ENCODE measurements at regions not wholly inside any gene's neighbourhood (a gene's known extent, or its start where the extent isn't known, plus 50 kb on each side); places are given as distances from the start of the nearest gene placed in this dataset.

- Histone ChIP-seq H3K27ac (ENCODE audit: low read depth in 1 of 2, low read length in 2 of 2) (no peak overlapping the region), H3K4me3 (ENCODE audit: low read length) (no peak overlapping the region), H3K27me3 (ENCODE audit: control insufficient read depth in 1 of 2, insufficient read depth in 2 of 2, low read length in 2 of 2) (no peaks in the 10 kb centered on the region), H3K9me3 (ENCODE audit: control insufficient read depth in 1 of 2, insufficient read depth in 1 of 2, low read length in 2 of 2) (peaks cover 0 to 3% of the 10 kb centered on the region in 2 experiments), H3K4me1 (ENCODE audit: insufficient read depth, low read length) (no peaks in the 10 kb centered on the region), H3K36me3 (ENCODE audit: insufficient read depth, low read length) (no peaks in the 10 kb centered on the region)
- intact Hi-C loops (cut with DNase I, micrococcal nuclease): no loop called here
- Mint-ChIP-seq H3K4me3 (no peak overlapping the region), H3K36me3 (ENCODE audit: low read depth) (no peaks in the 10 kb centered on the region), H3K9me3 (no peaks in the 10 kb centered on the region), H3K4me1 (ENCODE audit: low read depth) (no peaks in the 10 kb centered on the region), H3K27me3 (no peaks in the 10 kb centered on the region), H3K27ac (no peak overlapping the region)
- ATAC-seq (ENCODE audit: poor library complexity): no peak
- POLR2A ChIA-PET: no interaction called here
- no peak for DNase-seq
- no peak for TF ChIP-seq CTCF (IDR thresholded peaks at IDR 0.05)
- CTCF ChIA-PET: no interaction called here
Observed at GRCh38 chr4:133524369-133524768, 375.3 kb downstream of the PCDH10 start.

- Mint-ChIP-seq H3K4me3 (no peak overlapping the region), H3K36me3 (ENCODE audit: low read depth) (no peaks in the 10 kb centered on the region), H3K9me3 (peaks cover 8% of the 10 kb centered on the region), H3K4me1 (ENCODE audit: low read depth) (no peaks in the 10 kb centered on the region), H3K27me3 (no peaks in the 10 kb centered on the region), H3K27ac (no peak overlapping the region)
- Histone ChIP-seq H3K9me3 (ENCODE audit: control insufficient read depth in 1 of 2, insufficient read depth in 1 of 2, low read length in 2 of 2) (peaks cover 0 to 10% of the 10 kb centered on the region in 2 experiments), H3K27me3 (ENCODE audit: control insufficient read depth in 1 of 2, insufficient read depth in 2 of 2, low read length in 2 of 2) (no peaks in the 10 kb centered on the region), H3K27ac (ENCODE audit: low read depth in 1 of 2, low read length in 2 of 2) (no peak overlapping the region), H3K36me3 (ENCODE audit: insufficient read depth, low read length) (no peaks in the 10 kb centered on the region), H3K4me3 (ENCODE audit: low read length) (no peak overlapping the region), H3K4me1 (ENCODE audit: insufficient read depth, low read length) (no peaks in the 10 kb centered on the region)
- ATAC-seq (ENCODE audit: poor library complexity) (no peak), DNase-seq (no peak)
- POLR2A ChIA-PET: no interaction called here
- CTCF ChIA-PET: no interaction called here
- intact Hi-C loops (cut with DNase I, micrococcal nuclease): no loop called here
- no peak for TF ChIP-seq CTCF (IDR thresholded peaks at IDR 0.05)
Observed at GRCh38 chr4:133513901-133514300, 364.8 kb downstream of the PCDH10 start.

- Histone ChIP-seq H3K4me1 (ENCODE audit: insufficient read depth, low read length) (no peaks in the 10 kb centered on the region), H3K9me3 (ENCODE audit: control insufficient read depth in 1 of 2, insufficient read depth in 1 of 2, low read length in 2 of 2) (peaks cover 0 to 4% of the 10 kb centered on the region in 2 experiments), H3K36me3 (ENCODE audit: insufficient read depth, low read length) (no peaks in the 10 kb centered on the region), H3K27me3 (ENCODE audit: control insufficient read depth in 1 of 2, insufficient read depth in 2 of 2, low read length in 2 of 2) (no peaks in the 10 kb centered on the region), H3K27ac (ENCODE audit: low read depth in 1 of 2, low read length in 2 of 2) (no peak overlapping the region), H3K4me3 (ENCODE audit: low read length) (no peak overlapping the region)
- ATAC-seq (ENCODE audit: poor library complexity): no peak
- no peak for TF ChIP-seq CTCF (IDR thresholded peaks at IDR 0.05)
- H3K27me3 Mint-ChIP-seq: no peaks in the 10 kb centered on the region
- no peak overlapping the region for H3K27ac Mint-ChIP-seq
- ChIA-PET POLR2A (no interaction called here), CTCF (interaction anchor here (0.6 kb wide), 1 partner anchor 18 kb away, joined by 3 read pairs; no protein-coding TSS in a partner anchor)
- intact Hi-C loops (cut with DNase I, micrococcal nuclease): no loop called here
- peaks cover 6% of the 10 kb centered on the region for H3K9me3 Mint-ChIP-seq
- no peaks in the 10 kb centered on the region for H3K36me3 Mint-ChIP-seq (ENCODE audit: low read depth)
- H3K4me3 Mint-ChIP-seq: no peak overlapping the region
- H3K4me1 Mint-ChIP-seq (ENCODE audit: low read depth): no peaks in the 10 kb centered on the region
- no peak for DNase-seq
Observed at GRCh38 chr4:133498149-133498548, 349.1 kb downstream of the PCDH10 start.
